DND-41 (cell line): ENCODE measurements at regions not wholly inside any gene's neighbourhood (a gene's known extent, or its start where the extent isn't known, plus 50 kb on each side); places are given as distances from the start of the nearest gene placed in this dataset.

Source experiments
- EZH2 ChIP-seq: IDR thresholded peaks from 3 replicates; pipeline ENCODE4 v1.6.1; 2012; ENCODE audit warnings: borderline replicate concordance, low read depth, mild to moderate bottlenecking, moderate library complexity, low read length, inconsistent platforms; ENCODE audit not compliant: severe bottlenecking
- TF ChIP-seq, protein P1 (sequence below): IDR thresholded peaks from 2 replicates; pipeline ENCODE4 v1.5.1; 2012; ENCODE audit warnings: borderline replicate concordance, low read length, moderate library complexity, mild to moderate bottlenecking; ENCODE audit not compliant: poor library complexity, severe bottlenecking; ENCODE audit errors: extremely low read depth

DNA sequence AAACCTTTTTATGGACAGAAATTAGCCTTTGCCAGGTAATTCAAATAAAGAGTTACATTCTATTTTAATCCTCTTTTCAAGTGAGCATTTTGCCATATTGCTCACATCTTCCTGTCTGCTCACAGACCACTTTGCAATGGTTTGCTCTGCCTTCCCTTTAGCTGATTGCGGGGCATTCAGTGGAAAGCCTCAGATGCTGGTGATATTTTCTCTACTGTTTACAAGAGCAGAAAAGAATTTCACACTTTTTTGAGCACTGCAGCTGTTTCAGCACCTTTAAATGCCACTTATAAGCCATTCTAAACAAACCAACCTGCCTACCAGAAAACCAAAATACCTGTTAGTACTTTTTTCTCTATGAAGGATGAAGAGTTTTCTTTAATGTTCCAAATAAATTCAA is 195.7 kb upstream of the LRIG3 start:
- TF ChIP-seq, protein P1, sequence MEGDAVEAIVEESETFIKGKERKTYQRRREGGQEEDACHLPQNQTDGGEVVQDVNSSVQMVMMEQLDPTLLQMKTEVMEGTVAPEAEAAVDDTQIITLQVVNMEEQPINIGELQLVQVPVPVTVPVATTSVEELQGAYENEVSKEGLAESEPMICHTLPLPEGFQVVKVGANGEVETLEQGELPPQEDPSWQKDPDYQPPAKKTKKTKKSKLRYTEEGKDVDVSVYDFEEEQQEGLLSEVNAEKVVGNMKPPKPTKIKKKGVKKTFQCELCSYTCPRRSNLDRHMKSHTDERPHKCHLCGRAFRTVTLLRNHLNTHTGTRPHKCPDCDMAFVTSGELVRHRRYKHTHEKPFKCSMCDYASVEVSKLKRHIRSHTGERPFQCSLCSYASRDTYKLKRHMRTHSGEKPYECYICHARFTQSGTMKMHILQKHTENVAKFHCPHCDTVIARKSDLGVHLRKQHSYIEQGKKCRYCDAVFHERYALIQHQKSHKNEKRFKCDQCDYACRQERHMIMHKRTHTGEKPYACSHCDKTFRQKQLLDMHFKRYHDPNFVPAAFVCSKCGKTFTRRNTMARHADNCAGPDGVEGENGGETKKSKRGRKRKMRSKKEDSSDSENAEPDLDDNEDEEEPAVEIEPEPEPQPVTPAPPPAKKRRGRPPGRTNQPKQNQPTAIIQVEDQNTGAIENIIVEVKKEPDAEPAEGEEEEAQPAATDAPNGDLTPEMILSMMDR, result no peak
- no peak for TF ChIP-seq EZH2
